ENCODE measurements at regions not wholly inside any gene's neighbourhood (a gene's known extent, or its start where the extent isn't known, plus 50 kb on each side); places are given as distances from the start of the nearest gene placed in this dataset.
"Not testable (repeated sequence)": the region's sequence is repeated elsewhere in the genome, so short reads cannot be mapped to it uniquely, and the experiment has no call there.

DNA sequence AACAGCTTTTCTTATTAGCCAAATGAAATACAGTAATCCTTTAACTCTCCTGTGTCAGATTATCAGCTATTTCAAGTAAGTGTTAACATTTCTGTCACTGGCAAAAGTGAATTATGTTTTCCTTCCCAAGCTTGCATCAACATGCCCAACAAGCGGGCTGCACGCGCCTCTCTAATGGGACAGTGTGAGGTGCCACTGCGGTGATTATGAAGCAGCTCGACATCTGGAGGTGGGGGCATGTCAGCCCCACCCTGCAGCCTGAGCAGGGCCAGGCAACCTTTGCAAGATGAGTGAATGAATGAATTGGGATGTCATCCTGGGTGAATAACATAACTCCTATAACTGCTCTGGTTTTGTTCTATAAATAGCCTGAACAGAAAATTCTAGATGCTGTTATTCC, 301.4 kb downstream of the ZNF326 start:
- no peak overlapping the region for H3K27ac ChIP-seq
- H3K4me3 ChIP-seq, result no peak overlapping the region
- 85% methylated on average over 5 of the region's 5 CpGs; no CpG with 5 or more reads in 1 of the 2 donors for WGBS, 2 donors (ENCODE audit: low coverage in 1 of 2)
- no peak for DNase-seq
- TF ChIP-seq POLR2AphosphoS5 (IDR thresholded peaks at IDR 0.05), result no peak
- TF ChIP-seq POLR2A (IDR thresholded peaks at IDR 0.05), result no peak
- TF ChIP-seq EP300 (IDR thresholded peaks at IDR 0.05; ENCODE audit: low read depth), result no peak
- TF ChIP-seq, protein P1, sequence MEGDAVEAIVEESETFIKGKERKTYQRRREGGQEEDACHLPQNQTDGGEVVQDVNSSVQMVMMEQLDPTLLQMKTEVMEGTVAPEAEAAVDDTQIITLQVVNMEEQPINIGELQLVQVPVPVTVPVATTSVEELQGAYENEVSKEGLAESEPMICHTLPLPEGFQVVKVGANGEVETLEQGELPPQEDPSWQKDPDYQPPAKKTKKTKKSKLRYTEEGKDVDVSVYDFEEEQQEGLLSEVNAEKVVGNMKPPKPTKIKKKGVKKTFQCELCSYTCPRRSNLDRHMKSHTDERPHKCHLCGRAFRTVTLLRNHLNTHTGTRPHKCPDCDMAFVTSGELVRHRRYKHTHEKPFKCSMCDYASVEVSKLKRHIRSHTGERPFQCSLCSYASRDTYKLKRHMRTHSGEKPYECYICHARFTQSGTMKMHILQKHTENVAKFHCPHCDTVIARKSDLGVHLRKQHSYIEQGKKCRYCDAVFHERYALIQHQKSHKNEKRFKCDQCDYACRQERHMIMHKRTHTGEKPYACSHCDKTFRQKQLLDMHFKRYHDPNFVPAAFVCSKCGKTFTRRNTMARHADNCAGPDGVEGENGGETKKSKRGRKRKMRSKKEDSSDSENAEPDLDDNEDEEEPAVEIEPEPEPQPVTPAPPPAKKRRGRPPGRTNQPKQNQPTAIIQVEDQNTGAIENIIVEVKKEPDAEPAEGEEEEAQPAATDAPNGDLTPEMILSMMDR (IDR thresholded peaks at IDR 0.05), result no peak
- no peaks in the 10 kb centered on the region for H3K36me3 ChIP-seq
- intact Hi-C loops (cut with DNase I; ENCODE audit: low total_unique reads), result no loop called here
- no peaks in the 10 kb centered on the region for H3K4me1 ChIP-seq
- H3K9me3 ChIP-seq, result no peaks in the 10 kb centered on the region
- in situ Hi-C loops (cut with MboI; ENCODE audit: low pct_ligation_motif_present in 1 of 4, low pct_unique_long_range_greater_than_20kb in 1 of 4, low sequenced_read_pairs in 3 of 4), result no loop called here
- no peaks in the 10 kb centered on the region for H3K27me3 ChIP-seq

DNA sequence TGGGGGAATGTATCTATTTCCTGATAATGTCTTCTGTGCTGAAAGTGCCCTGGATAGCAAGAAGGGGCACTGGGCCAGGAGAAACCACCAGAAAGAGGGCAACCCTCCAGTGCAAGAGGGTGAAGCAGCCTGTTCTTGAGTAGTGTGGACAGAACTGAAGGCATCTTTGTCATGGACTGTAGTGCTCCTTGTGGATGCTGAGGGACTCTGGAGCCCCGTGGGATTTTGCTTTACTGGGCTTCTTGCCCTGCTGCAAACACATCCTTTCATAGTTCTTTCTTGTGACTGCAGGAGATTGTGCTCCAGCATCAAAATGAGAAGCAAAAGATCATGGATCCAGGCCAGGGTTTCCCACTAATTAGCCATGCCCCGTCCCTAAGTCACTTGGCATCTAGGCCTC, 300.6 kb downstream of the ZNF326 start:
- Histone ChIP-seq H3K27me3 (no peaks in the 10 kb centered on the region), H3K4me3 (no peak overlapping the region), H3K36me3 (no peaks in the 10 kb centered on the region), H3K4me1 (no peaks in the 10 kb centered on the region), H3K9me3 (no peaks in the 10 kb centered on the region), H3K27ac (no peak overlapping the region)
- in situ Hi-C loops (cut with MboI; ENCODE audit: low pct_ligation_motif_present in 1 of 4, low pct_unique_long_range_greater_than_20kb in 1 of 4, low sequenced_read_pairs in 3 of 4) (no loop called here), intact Hi-C loops (cut with DNase I; ENCODE audit: low total_unique reads) (no loop called here)
- 40 to 65% methylated on average over 1 to 2 of the region's 2 CpGs for WGBS, 2 donors (ENCODE audit: low coverage in 1 of 2)
- no peak for DNase-seq
- TF ChIP-seq POLR2AphosphoS5 (IDR thresholded peaks at IDR 0.05), result no peak
- TF ChIP-seq EP300 (IDR thresholded peaks at IDR 0.05; ENCODE audit: low read depth), result no peak
- no peak for TF ChIP-seq POLR2A (IDR thresholded peaks at IDR 0.05)
- TF ChIP-seq, protein P1 (IDR thresholded peaks at IDR 0.05), result no peak

DNA sequence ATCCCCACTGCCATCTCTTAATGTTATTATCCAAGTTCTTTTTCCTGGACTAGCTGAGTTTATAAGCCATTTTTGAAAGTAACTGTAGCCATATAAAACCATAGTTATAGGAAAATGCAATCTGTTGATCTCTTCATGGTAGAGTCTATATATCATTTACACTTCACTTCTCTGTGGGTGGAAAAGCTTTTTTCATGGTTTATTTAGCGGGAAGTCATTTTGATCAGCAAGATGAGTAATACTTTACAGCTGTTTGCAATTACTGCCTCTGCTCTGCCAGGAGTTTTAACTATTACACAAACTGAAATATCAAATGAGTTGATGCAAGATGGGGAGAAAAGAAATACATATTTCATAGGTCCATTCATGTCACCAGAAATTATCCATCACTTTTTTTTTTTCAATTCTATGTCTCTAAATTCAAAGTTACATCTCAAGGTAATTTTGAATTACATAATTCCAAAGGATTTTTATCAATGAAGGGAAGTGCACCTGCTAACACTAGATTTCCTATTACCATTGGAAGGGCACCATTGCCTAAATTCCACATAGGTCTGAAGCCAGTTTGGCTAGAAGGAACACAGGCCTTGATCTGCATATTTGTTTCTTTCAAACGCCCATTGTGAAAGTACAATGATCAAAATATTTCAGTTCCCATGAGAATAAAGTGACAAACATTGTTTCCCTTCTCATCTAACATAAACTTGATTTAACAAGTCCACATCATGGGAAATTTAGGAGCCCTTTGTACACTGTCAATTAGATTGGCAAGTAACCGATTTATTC, 296.7 kb downstream of the ZNF326 start:
- H3K27me3 ChIP-seq, result no peaks in the 10 kb centered on the region
- WGBS, 2 donors (ENCODE audit: low coverage in 1 of 2), result 73 to 74% methylated on average over 3 of the region's 3 CpGs
- no peaks in the 10 kb centered on the region for H3K9me3 ChIP-seq
- no peaks in the 10 kb centered on the region for H3K4me1 ChIP-seq
- H3K36me3 ChIP-seq, result no peaks in the 10 kb centered on the region
- H3K4me3 ChIP-seq, result no peak overlapping the region
- intact Hi-C loops (cut with DNase I; ENCODE audit: low total_unique reads), result no loop called here
- no peak overlapping the region for H3K27ac ChIP-seq
- DNase-seq, result no peak
- in situ Hi-C loops (cut with MboI; ENCODE audit: low pct_ligation_motif_present in 1 of 4, low pct_unique_long_range_greater_than_20kb in 1 of 4, low sequenced_read_pairs in 3 of 4), result no loop called here
- TF ChIP-seq EP300 (IDR thresholded peaks at IDR 0.05; ENCODE audit: low read depth), result no peak
- TF ChIP-seq POLR2AphosphoS5 (IDR thresholded peaks at IDR 0.05), result no peak
- TF ChIP-seq, protein P1 (IDR thresholded peaks at IDR 0.05), result no peak
- TF ChIP-seq POLR2A (IDR thresholded peaks at IDR 0.05), result no peak

DNA sequence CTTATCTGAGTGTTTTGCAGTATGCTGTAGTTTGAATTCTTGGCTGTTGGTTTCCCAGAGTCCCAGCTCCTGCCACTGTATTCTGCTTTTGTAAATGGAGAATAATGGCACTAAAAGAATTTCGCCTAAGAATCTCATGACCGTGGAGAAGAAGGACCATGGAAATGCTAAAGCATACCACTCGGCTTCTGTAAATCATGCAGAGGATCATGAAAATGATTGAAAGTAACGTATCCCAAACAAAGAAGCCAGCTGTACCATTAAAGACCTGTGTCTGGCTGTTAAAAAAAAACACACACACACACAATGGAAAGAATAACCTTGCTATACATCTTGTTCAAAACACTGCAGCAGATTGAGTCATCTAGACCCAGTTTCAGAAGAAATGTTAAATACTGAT, 287.9 kb downstream of the ZNF326 start:
- Histone ChIP-seq H3K36me3 (no peaks in the 10 kb centered on the region), H3K4me3 (no peak overlapping the region), H3K27ac (no peak overlapping the region), H3K27me3 (no peaks in the 10 kb centered on the region), H3K9me3 (no peaks in the 10 kb centered on the region), H3K4me1 (no peaks in the 10 kb centered on the region)
- in situ Hi-C loops (cut with MboI; ENCODE audit: low pct_ligation_motif_present in 1 of 4, low pct_unique_long_range_greater_than_20kb in 1 of 4, low sequenced_read_pairs in 3 of 4) (no loop called here), intact Hi-C loops (cut with DNase I; ENCODE audit: low total_unique reads) (no loop called here)
- TF ChIP-seq, protein P1 (IDR thresholded peaks at IDR 0.05), result no peak
- TF ChIP-seq POLR2AphosphoS5 (IDR thresholded peaks at IDR 0.05) (no peak), POLR2A (IDR thresholded peaks at IDR 0.05) (no peak)
- DNase-seq, result no peak
- 53 to 68% methylated on average over 4 of the region's 4 CpGs for WGBS, 2 donors (ENCODE audit: low coverage in 1 of 2)

DNA sequence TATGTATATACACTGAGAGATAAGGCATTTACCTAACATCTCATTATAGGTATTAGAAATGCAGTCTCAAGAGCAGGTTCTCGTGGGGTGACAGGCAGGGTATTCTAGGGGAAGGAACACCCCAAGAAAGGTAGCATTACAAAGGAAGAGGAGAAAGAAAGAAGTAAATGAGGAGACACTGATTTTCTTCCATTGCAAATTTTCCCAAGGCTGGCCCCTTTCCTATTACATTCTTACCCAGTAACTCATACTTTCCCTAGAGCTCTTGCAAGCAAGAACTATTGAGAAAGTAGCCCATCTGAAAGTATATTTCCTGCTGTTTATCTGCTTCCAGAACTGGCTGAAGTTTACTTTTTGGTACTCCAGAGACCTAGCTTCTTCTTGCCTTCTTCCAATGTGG, 287.0 kb downstream of the ZNF326 start:
- H3K9me3 ChIP-seq; intact Hi-C loops (cut with DNase I; ENCODE audit: low total_unique reads); H3K36me3 ChIP-seq; H3K4me3 ChIP-seq; DNase-seq; H3K27ac ChIP-seq; in situ Hi-C loops (cut with MboI; ENCODE audit: low pct_ligation_motif_present in 1 of 4, low pct_unique_long_range_greater_than_20kb in 1 of 4, low sequenced_read_pairs in 3 of 4); H3K4me1 ChIP-seq; H3K27me3 ChIP-seq: not testable (repeated sequence)
- 79% methylated on average over 1 of the region's 1 CpG; no CpG with 5 or more reads in 1 of the 2 donors for WGBS, 2 donors (ENCODE audit: low coverage in 1 of 2)

Data from transverse colon (tissue), 4 donors.